Cardiac muscle cell (in vitro differentiated cells and primary cell): ENCODE measurements at regions not wholly inside any gene's neighbourhood (a gene's known extent, or its start where the extent isn't known, plus 50 kb on each side); places are given as distances from the start of the nearest gene placed in this dataset.

Source experiments
- DNase-seq, 2 donors: peaks; one replicate each; pipeline versions ENCODE4 v3.0.0 to v3.0.0-alpha.2; 2010 to 2017; ENCODE audit warnings: low read depth in 1 of 2, low spot score in 1 of 2
- H3K27ac ChIP-seq: fragments of 200-600 bp; sonication (generic); 2 replicates; pipeline ENCODE4 v1.5.1; 2016
- H3K27me3 ChIP-seq: fragments of 200-600 bp; sonication (generic); 2 replicates; pipeline ENCODE4 v1.6.0; 2016; ENCODE audit warnings: control low read depth
- H3K36me3 ChIP-seq: fragments of 200-600 bp; sonication (generic); 2 replicates; pipeline ENCODE4 v1.5.1; 2016; ENCODE audit warnings: control low read depth
- H3K4me1 ChIP-seq: fragments of 200-600 bp; sonication (generic); 2 replicates; pipeline ENCODE4 v1.8.1; 2017; ENCODE audit warnings: low read depth, mild to moderate bottlenecking, mixed run types
- H3K4me3 ChIP-seq: fragments of 200-600 bp; sonication (generic); 2 replicates; pipeline ENCODE4 v1.5.1; 2016; ENCODE audit warnings: mild to moderate bottlenecking
- H3K9me3 ChIP-seq: fragments of 200-600 bp; sonication (generic); 2 replicates; pipeline ENCODE4 v1.5.1; 2017; ENCODE audit warnings: low read depth, mild to moderate bottlenecking, control low read depth
- TF ChIP-seq, protein P1 (sequence below): IDR thresholded peaks from 2 replicates; pipeline ENCODE4 v1.5.1; 2012; ENCODE audit warnings: low read depth, mild to moderate bottlenecking, low read length

DNA sequence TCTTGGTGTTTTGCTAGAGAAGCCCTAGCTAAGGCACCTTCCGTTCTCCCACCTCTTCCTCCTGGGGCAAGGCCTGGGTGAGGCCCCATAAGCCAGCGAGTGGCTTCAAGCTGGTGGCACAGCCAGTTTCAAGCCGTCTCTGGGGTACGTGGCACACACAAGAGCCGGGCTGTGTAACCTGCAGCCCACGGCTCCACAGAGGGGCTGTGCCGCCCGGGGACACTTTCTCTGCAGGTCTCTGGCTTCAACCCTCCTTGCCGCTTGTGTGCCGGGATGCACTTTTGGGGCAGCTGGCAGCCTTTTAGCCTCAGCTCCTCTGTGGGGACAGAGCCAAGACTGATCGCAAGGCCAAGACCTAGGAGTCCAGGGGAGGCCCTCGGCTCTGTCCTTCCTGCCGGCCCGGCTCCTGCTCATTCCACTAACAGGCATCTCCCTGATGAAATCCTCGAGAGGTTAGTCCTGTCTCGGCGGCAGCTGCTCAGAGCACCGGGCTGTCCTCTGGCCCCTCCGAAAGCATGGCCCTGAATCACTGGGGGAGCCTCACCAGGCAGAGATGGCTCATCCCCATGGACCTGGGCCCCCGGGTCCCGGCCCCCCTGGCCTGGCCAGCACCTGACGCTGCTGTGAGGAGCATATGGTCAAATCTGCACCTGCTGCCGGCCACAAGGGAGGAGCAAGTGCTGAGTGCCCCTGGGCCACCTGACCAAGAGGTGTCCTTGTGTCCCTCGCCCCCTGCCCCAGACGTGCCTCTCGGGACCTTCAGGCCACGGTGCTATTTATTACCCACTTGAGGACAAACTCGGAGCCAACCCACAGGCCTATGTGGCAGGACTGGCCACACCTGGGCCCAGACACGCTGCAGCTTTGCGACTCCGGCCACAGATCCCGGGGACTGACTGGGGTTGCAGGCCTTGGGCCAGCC is 98.5 kb downstream of the METRNL start:
- no peak for DNase-seq
- Histone ChIP-seq H3K27ac (no peak overlapping the region), H3K27me3 (no peaks in the 10 kb centered on the region), H3K9me3 (no peaks in the 10 kb centered on the region), H3K36me3 (no peaks in the 10 kb centered on the region), H3K4me3 (no peak overlapping the region), H3K4me1 (no peaks in the 10 kb centered on the region)
- TF ChIP-seq, protein P1, sequence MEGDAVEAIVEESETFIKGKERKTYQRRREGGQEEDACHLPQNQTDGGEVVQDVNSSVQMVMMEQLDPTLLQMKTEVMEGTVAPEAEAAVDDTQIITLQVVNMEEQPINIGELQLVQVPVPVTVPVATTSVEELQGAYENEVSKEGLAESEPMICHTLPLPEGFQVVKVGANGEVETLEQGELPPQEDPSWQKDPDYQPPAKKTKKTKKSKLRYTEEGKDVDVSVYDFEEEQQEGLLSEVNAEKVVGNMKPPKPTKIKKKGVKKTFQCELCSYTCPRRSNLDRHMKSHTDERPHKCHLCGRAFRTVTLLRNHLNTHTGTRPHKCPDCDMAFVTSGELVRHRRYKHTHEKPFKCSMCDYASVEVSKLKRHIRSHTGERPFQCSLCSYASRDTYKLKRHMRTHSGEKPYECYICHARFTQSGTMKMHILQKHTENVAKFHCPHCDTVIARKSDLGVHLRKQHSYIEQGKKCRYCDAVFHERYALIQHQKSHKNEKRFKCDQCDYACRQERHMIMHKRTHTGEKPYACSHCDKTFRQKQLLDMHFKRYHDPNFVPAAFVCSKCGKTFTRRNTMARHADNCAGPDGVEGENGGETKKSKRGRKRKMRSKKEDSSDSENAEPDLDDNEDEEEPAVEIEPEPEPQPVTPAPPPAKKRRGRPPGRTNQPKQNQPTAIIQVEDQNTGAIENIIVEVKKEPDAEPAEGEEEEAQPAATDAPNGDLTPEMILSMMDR = no peak

DNA sequence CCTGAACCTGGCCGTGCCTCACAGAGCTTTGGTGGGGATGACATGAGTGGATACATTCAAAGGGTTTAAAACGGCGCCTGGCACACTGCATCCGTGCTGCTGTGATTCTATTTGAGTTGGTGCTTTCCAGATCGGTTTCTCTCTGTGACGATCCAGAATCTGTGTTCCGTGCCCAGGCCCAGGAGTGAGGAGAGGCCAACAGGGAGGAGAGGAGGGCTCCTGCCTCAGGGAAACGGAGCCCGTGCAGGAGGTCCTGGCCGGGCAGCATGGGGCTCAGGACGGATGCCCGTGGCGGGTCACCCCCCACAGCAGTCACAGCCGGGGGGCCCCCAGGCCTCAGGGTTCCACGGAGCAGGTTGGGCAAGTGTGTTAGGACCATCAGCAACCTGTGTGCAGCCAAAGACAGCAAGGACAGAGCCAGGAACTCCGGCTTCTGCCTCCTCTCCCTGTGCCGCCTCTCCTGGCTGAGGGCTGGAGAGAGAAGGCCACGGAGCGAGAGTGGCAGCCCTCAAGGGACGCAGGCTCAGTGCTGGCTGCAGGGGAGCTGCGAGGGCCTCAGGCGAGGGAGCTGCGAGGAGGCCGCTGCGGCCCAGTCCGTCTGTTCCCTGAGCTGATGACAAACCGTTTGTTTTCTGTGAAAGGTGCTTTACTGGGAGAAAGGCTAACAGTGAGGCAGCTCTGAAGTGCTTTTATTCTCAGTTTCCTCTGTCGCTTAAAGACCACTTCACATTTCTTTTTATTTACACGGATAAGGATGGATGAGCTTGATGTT is 99.3 kb downstream of the METRNL start:
- TF ChIP-seq, protein P1 = no peak
- no peaks in the 10 kb centered on the region for H3K9me3 ChIP-seq
- no peaks in the 10 kb centered on the region for H3K4me1 ChIP-seq
- no peak overlapping the region for H3K27ac ChIP-seq
- no peak for DNase-seq
- no peak overlapping the region for H3K4me3 ChIP-seq
- H3K36me3 ChIP-seq = no peaks in the 10 kb centered on the region
- no peaks in the 10 kb centered on the region for H3K27me3 ChIP-seq

DNA sequence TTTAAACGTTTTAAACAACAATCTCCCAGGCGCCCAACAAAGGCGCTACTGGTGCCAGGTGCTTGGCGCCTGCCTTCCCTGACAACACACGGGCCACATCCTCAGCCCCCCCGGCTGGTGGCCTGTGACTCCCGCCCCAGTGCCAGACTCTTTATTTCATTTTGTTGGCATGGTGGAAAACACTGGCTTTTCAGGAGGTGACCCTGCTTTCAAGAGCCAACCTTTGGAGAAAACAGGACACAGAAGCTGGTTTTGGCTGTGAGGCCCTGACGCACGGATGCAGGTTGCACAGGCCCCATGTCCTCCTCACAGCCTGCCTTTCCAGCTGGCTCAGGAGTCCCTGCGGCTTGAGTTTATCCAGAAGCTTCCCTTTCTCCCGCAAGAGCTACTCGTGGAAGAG is 100.0 kb downstream of the METRNL start:
- Histone ChIP-seq H3K4me3 (no peak overlapping the region), H3K27ac (no peak overlapping the region), H3K27me3 (no peaks in the 10 kb centered on the region), H3K4me1 (no peaks in the 10 kb centered on the region), H3K9me3 (no peaks in the 10 kb centered on the region), H3K36me3 (no peaks in the 10 kb centered on the region)
- TF ChIP-seq, protein P1 = no peak
- no peak for DNase-seq

DNA sequence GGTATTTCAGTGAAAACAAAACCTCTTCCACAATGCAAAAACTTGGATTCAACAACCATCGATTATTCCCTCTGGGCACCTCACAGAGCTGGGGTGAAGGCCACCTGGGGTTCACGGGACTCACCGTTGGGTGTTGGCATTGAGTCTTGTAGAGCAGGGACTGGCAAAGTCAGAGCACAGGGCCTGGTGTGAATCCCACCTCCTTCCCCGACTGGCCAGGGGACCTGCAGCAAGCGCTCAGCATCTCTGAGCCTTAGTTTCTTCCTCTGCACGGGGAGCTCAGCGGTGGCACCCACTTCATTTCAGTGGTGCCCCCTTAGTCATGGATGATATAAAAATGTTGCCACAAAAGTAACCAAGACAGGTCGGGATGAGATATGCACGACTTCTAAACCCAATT is 100.4 kb downstream of the METRNL start:
- no peak for DNase-seq
- H3K4me3 ChIP-seq = no peak overlapping the region
- TF ChIP-seq, protein P1 = no peak
- H3K4me1 ChIP-seq = no peaks in the 10 kb centered on the region
- H3K9me3 ChIP-seq = no peaks in the 10 kb centered on the region
- no peak overlapping the region for H3K27ac ChIP-seq
- no peaks in the 10 kb centered on the region for H3K27me3 ChIP-seq
- H3K36me3 ChIP-seq = no peaks in the 10 kb centered on the region

DNA sequence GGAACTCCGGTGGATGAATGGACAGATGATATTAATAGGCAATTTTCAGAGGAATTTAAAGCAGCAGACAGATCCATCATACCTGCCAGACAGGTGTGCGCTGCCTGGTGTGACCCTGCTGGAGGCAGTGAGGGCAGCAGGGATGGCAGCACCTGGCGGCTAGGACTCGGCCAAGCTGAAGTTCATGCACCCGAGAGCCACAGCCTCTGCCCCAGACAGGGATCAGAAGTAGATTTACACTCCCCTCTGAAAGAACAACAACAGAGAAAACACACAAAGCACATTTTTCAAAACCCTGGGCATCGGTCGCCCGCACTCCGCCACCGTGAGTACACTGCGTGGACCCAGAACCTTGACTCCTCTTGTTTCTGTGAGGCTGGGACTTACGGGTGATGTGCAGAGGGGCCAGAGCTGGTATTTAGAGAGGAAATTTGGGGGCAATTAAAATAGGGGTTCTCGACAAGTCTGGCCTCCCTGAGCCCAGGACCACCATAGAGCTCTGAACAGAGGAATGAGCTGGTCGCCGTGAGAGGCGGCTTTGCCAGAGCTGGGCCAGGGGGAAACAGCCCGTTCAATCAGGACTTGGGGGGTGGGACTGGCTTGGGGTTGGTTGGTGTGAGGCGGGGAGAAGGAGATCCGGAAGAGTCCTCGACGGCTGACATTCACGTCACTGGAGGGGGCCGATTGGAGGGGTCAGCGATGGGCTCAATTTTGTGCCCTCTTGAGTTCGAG is 101.0 kb downstream of the METRNL start:
- Histone ChIP-seq H3K27ac (no peak overlapping the region), H3K4me3 (no peak overlapping the region), H3K36me3 (no peaks in the 10 kb centered on the region), H3K27me3 (no peaks in the 10 kb centered on the region), H3K9me3 (no peaks in the 10 kb centered on the region), H3K4me1 (no peaks in the 10 kb centered on the region)
- TF ChIP-seq, protein P1 = no peak
- no peak for DNase-seq
